HL-60 (cell line): ENCODE measurements at regions not wholly inside any gene's neighbourhood (a gene's known extent, or its start where the extent isn't known, plus 50 kb on each side); places are given as distances from the start of the nearest gene placed in this dataset.

Experiments used
- DNase-seq, 2 experiments: peaks; one replicate each; pipeline ENCODE4 v3.0.0-alpha.2; 2010 to 2020; ENCODE audit warnings: low read depth in 1 of 2, low spot score in 1 of 2
- H3K27ac ChIP-seq: fragments of 250-450 bp; sonication (Bioruptor Pico); replicated peaks from 2 replicates; pipeline ENCODE4 v1.5.1; 2020; ENCODE audit warnings: mild to moderate bottlenecking, moderate library complexity
- H3K27me3 ChIP-seq: fragments of 250-450 bp; sonication (Bioruptor Pico); 2 replicates; pipeline ENCODE4 v1.5.1; 2021; ENCODE audit warnings: mild to moderate bottlenecking, moderate library complexity; ENCODE audit not compliant: insufficient read depth, poor library complexity, severe bottlenecking
- H3K4me3 ChIP-seq: replicated peaks from 2 replicates; pipeline ENCODE4 v1.5.1; 2011; ENCODE audit warnings: mild to moderate bottlenecking, control low read depth, low read length; ENCODE audit not compliant: insufficient read depth
- CTCF ChIP-seq: IDR thresholded peaks from one replicate; pipeline ENCODE4 v1.5.1; 2011; ENCODE audit warnings: low read length, control low read depth, inconsistent platforms; ENCODE audit not compliant: insufficient read depth
- GABPA ChIP-seq: IDR thresholded peaks from 2 replicates; pipeline ENCODE4 v1.6.1; 2012; ENCODE audit warnings: low read depth
- POLR2AphosphoS5 ChIP-seq: IDR thresholded peaks from 2 replicates; pipeline ENCODE4 v1.6.1; 2012; ENCODE audit warnings: low read depth
- REST ChIP-seq: IDR thresholded peaks from 2 replicates; pipeline ENCODE4 v1.6.1; 2012; ENCODE audit warnings: low read depth; ENCODE audit not compliant: insufficient replicate concordance
- SPI1 ChIP-seq: IDR thresholded peaks from 2 replicates; pipeline ENCODE4 v1.6.1; 2012; ENCODE audit warnings: low read depth, mild to moderate bottlenecking, borderline replicate concordance

- TF ChIP-seq GABPA (no peak), REST (no peak), POLR2AphosphoS5 (no peak), SPI1 (no peak), CTCF (no peak)
- H3K27me3 ChIP-seq, result no peaks in the 10 kb centered on the region
- H3K4me3 ChIP-seq, result no peak overlapping the region
- DNase-seq, result no peak
- no peak overlapping the region for H3K27ac ChIP-seq
Observed at GRCh38 chr7:49669692-49670260, 103.7 kb upstream of the VWC2 start.

- DNase-seq, result no peak
- Histone ChIP-seq H3K27ac (no peak overlapping the region), H3K27me3 (no peaks in the 10 kb centered on the region), H3K4me3 (no peak overlapping the region)
- TF ChIP-seq CTCF (no peak), SPI1 (no peak), REST (no peak), POLR2AphosphoS5 (no peak), GABPA (no peak)
Observed at GRCh38 chr7:49670991-49671390, 102.4 kb upstream of the VWC2 start.

- H3K27me3 ChIP-seq, result peaks cover 2% of the 10 kb centered on the region
- no peak for TF ChIP-seq GABPA
- no peak for TF ChIP-seq SPI1
- no peak for TF ChIP-seq CTCF
- no peak for TF ChIP-seq REST
- no peak for TF ChIP-seq POLR2AphosphoS5
- no peak for DNase-seq
- H3K4me3 ChIP-seq, result no peak overlapping the region
- H3K27ac ChIP-seq, result no peak overlapping the region
Observed at GRCh38 chr7:49692516-49692915, 80.9 kb upstream of the VWC2 start.
